ENCODE measurements at regions not wholly inside any gene's neighbourhood (a gene's known extent, or its start where the extent isn't known, plus 50 kb on each side); places are given as distances from the start of the nearest gene placed in this dataset.

- no peaks in the 10 kb centered on the region for H3K9me3 ChIP-seq
- Mint-ChIP-seq H3K4me3 (ENCODE audit: unreplicated experiment) (no peak overlapping the region), H3K9me3 (ENCODE audit: unreplicated experiment) (no peaks in the 10 kb centered on the region), H3K27me3 (ENCODE audit: insufficient read depth, unreplicated experiment) (peaks cover 7% of the 10 kb centered on the region), H3K36me3 (ENCODE audit: insufficient read depth, unreplicated experiment) (no peaks in the 10 kb centered on the region), H3K27ac (ENCODE audit: unreplicated experiment) (no peak overlapping the region), H3K4me1 (ENCODE audit: low read depth, unreplicated experiment) (peaks cover 6% of the 10 kb centered on the region)
- BruUV-seq (replicated peaks), result no TSS peak
- no peaks in the 10 kb centered on the region for H3K4me1 ChIP-seq
- peak; percentile 56 to 69 for DNase-seq
- CTCF ChIA-PET, result interaction anchor here (1.3 kb wide), 1 partner anchor 90 kb away, joined by 9 read pairs; no protein-coding TSS in a partner anchor
- TF ChIP-seq CTCF (IDR thresholded peaks at IDR 0.05; ENCODE audit: insufficient read depth in 1 of 2, low read depth in 1 of 2, low read length in 1 of 2, severe bottlenecking in 1 of 2, unreplicated experiment in 1 of 2), result peak; percentile 76 to 82
- H3K36me3 ChIP-seq (ENCODE audit: control insufficient read depth, insufficient read depth, low read length), result no peaks in the 10 kb centered on the region
- H3K4me3 ChIP-seq (ENCODE audit: low read depth, low read length), result no peak overlapping the region
- POLR2A ChIA-PET, result no interaction called here
- intact Hi-C loops (cut with micrococcal nuclease; ENCODE audit: unreplicated experiment), result loop anchor here (1.0 kb wide), 2 partner anchors 68 to 91 kb away; no protein-coding TSS in a partner anchor
- H3K27me3 ChIP-seq (replicated peaks; ENCODE audit: control insufficient read depth, insufficient read depth, low read length), result no peaks in the 10 kb centered on the region
These were observed 197.7 kb downstream of the FAXC start for GRCh38 chr6:99151634-99152346.

DNA sequence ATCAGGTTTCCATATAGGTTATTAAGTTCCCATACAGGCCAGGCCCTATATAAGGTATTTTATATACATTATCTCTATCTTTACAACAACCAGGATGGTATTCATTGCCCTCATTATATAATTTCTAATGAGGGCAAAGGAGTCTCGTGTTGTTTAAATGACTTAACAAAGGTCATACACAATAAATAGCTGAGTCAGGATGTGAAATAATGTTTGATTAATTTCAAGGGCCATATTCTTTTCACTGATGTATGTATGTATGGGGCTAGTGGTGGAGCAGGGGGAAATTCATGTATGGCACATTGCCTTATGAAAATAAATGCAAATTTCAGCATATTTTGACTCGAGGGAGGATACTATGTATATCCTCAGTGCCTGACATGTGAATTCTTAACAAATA is 200.7 kb downstream of the FAXC start:
- H3K9me3 Mint-ChIP-seq (ENCODE audit: unreplicated experiment), result no peaks in the 10 kb centered on the region
- H3K4me3 Mint-ChIP-seq (ENCODE audit: unreplicated experiment), result no peak overlapping the region
- H3K4me1 ChIP-seq, result no peaks in the 10 kb centered on the region
- H3K9me3 ChIP-seq, result no peaks in the 10 kb centered on the region
- no peaks in the 10 kb centered on the region for H3K27me3 ChIP-seq (replicated peaks; ENCODE audit: control insufficient read depth, insufficient read depth, low read length)
- no TSS peak for BruUV-seq (replicated peaks)
- intact Hi-C loops (cut with micrococcal nuclease; ENCODE audit: unreplicated experiment), result no loop called here
- no peaks in the 10 kb centered on the region for H3K36me3 ChIP-seq (ENCODE audit: control insufficient read depth, insufficient read depth, low read length)
- H3K4me3 ChIP-seq (ENCODE audit: low read depth, low read length), result no peak overlapping the region
- no peak for TF ChIP-seq CTCF (IDR thresholded peaks at IDR 0.05; ENCODE audit: insufficient read depth in 1 of 2, low read depth in 1 of 2, low read length in 1 of 2, severe bottlenecking in 1 of 2, unreplicated experiment in 1 of 2)
- H3K27me3 Mint-ChIP-seq (ENCODE audit: insufficient read depth, unreplicated experiment), result peaks cover 4% of the 10 kb centered on the region
- CTCF ChIA-PET, result no interaction called here
- DNase-seq, result no peak
- H3K27ac Mint-ChIP-seq (ENCODE audit: unreplicated experiment), result no peak overlapping the region
- POLR2A ChIA-PET, result no interaction called here
- no peaks in the 10 kb centered on the region for H3K36me3 Mint-ChIP-seq (ENCODE audit: insufficient read depth, unreplicated experiment)
- H3K4me1 Mint-ChIP-seq (ENCODE audit: low read depth, unreplicated experiment), result peaks cover 6% of the 10 kb centered on the region

DNA sequence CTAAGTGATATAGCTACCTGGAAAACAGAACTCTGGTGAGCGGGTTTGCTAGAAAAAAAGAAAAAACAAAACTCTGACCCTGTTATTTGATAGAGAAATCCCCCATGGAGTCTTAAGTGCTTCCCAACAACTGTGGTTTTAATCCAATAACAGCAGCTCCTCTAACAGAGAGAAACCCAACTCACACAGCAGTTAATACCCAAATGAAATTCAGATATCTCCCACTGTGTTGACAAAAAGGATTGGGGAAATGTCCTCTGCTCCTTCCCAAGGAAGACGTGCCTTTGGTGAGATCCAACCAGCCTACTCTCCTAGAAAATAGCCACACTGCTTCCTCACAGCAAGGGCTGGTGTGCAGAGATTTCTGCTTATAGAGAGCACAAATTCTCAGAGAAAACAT is 200.4 kb upstream of the FBXL4 start:
- no peaks in the 10 kb centered on the region for H3K9me3 ChIP-seq
- Mint-ChIP-seq H3K4me3 (ENCODE audit: unreplicated experiment) (no peak overlapping the region), H3K36me3 (ENCODE audit: insufficient read depth, unreplicated experiment) (no peaks in the 10 kb centered on the region), H3K27me3 (ENCODE audit: insufficient read depth, unreplicated experiment) (no peaks in the 10 kb centered on the region), H3K4me1 (ENCODE audit: low read depth, unreplicated experiment) (peaks cover 6% of the 10 kb centered on the region), H3K27ac (ENCODE audit: unreplicated experiment) (no peak overlapping the region), H3K9me3 (ENCODE audit: unreplicated experiment) (no peaks in the 10 kb centered on the region)
- no peaks in the 10 kb centered on the region for H3K27me3 ChIP-seq (replicated peaks; ENCODE audit: control insufficient read depth, insufficient read depth, low read length)
- intact Hi-C loops (cut with micrococcal nuclease; ENCODE audit: unreplicated experiment), result no loop called here
- ChIA-PET POLR2A (no interaction called here), CTCF (no interaction called here)
- H3K4me3 ChIP-seq (ENCODE audit: low read depth, low read length), result no peak overlapping the region
- DNase-seq, result no peak
- no TSS peak for BruUV-seq (replicated peaks)
- H3K36me3 ChIP-seq (ENCODE audit: control insufficient read depth, insufficient read depth, low read length), result no peaks in the 10 kb centered on the region
- TF ChIP-seq CTCF (IDR thresholded peaks at IDR 0.05; ENCODE audit: insufficient read depth in 1 of 2, low read depth in 1 of 2, low read length in 1 of 2, severe bottlenecking in 1 of 2, unreplicated experiment in 1 of 2), result no peak
- H3K4me1 ChIP-seq, result no peaks in the 10 kb centered on the region
